Heart left ventricle (tissue), 16 donors: ENCODE measurements at regions not wholly inside any gene's neighbourhood (a gene's known extent, or its start where the extent isn't known, plus 50 kb on each side); places are given as distances from the start of the nearest gene placed in this dataset.

Source experiments
- ATAC-seq, 4 donors: fragments of 200-7000 bp; cut with Tn5 transposase; one replicate each; pipeline ENCODE4 v1.9.1; 2020 to 2022; ENCODE audit warnings: moderate library complexity in 4 of 4, mild to moderate bottlenecking in 3 of 4, moderate number of reproducible peaks in 1 of 4
- DNase-seq, 5 donors: peaks; one replicate each; pipeline ENCODE4 v3.0.0-alpha.2; 2020
- H3K27ac ChIP-seq, 12 donors: fragments of 200-600 bp; sonication (generic) in 4 of 12; one replicate each; pipeline versions ENCODE4 v1.5.0 to v1.8.0; 2016 to 2022; ENCODE audit warnings: mild to moderate bottlenecking in 2 of 12
- H3K27me3 ChIP-seq, 9 donors: fragments of 200-600 bp; sonication (generic) in 2 of 9; one replicate each; pipeline versions ENCODE4 v1.5.1 to v1.8.0; 2016 to 2022; ENCODE audit warnings: mild to moderate bottlenecking in 3 of 9
- H3K36me3 ChIP-seq, 9 donors: fragments of 200-600 bp; sonication (generic) in 2 of 9; one replicate each; pipeline versions ENCODE4 v1.5.0 to v1.8.0; 2018 to 2022; ENCODE audit warnings: mild to moderate bottlenecking in 2 of 9
- H3K4me1 ChIP-seq, 12 donors: fragments of 200-600 bp; sonication (generic) in 4 of 12; one replicate each; pipeline versions ENCODE4 v1.5.0 to v1.8.0; 2016 to 2022; ENCODE audit warnings: mild to moderate bottlenecking in 3 of 12
- H3K4me3 ChIP-seq, 12 donors: fragments of 200-600 bp; sonication (generic) in 4 of 12; one replicate each; pipeline versions ENCODE4 v1.5.0 to v1.8.0; 2017 to 2022; ENCODE audit warnings: mild to moderate bottlenecking in 9 of 12, moderate library complexity in 4 of 12
- H3K9me3 ChIP-seq, 12 donors: fragments of 200-600 bp; sonication (generic) in 4 of 12; one replicate each; pipeline versions ENCODE4 v1.5.0 to v1.8.0; 2016 to 2022; ENCODE audit warnings: mild to moderate bottlenecking in 1 of 12
- CTCF ChIP-seq, 12 donors: fragments of 200-600 bp; sonication (generic) in 4 of 12; IDR thresholded peaks; one replicate each; pipeline versions ENCODE4 v1.5.0 to v1.8.0; 2018 to 2022; ENCODE audit warnings: antibody characterized with exemption in 12 of 12, mild to moderate bottlenecking in 5 of 12
- POLR2A ChIP-seq, 2 donors: fragments of 450-650 bp; IDR thresholded peaks; one replicate each; pipeline ENCODE4 v1.6.1; 2017; ENCODE audit warnings: antibody characterized with exemption in 2 of 2, mild to moderate bottlenecking in 2 of 2, moderate library complexity in 2 of 2
- WGBS, 4 donors: extraction: QIAGEN DNeasy Blood & Tissue Kit in 2 of 4; methylation state at CpG; one replicate each; pipeline versions ENCODE4 v1.1.5 to v1.1.7; 2013 to 2018; 5-methylcytosine and 5-hydroxymethylcytosine counted together
- intact Hi-C, 10 donors: fragments of 100-400 bp; cut with DNase I; formaldehyde crosslinking; loops; one replicate each; pipeline versions ENCODE4 v1.11.1 to v1.14.2; 2022
- donor health status: ischemic (EF 13 %, LVEDD 7.1; RV severe dilation, severe dysfunction).
- donor health status: healthy with polysubstance abuse.
- donor health status: DM: no; HTN: yes; CAD: no.
- donor health status: DM: no; HTN: no; CAD: no.
- donor health status: ischemic (EF 25% LVEDD 6.9; RV normal size, moderate dysfunction).
- donor health status: ischemic (EF 25% LVEDD 5.7; RV mildly dilated, moderate dysfunction).
- donor health status: healthy.
- donor health status: DM: yes; HTN: yes; CAD: no.
- donor health status: ischemic (EF 35%, LVEDD 5.7; RV mildly dilated, moderate dysfunction).
- donor health status: nonischemic (EF 11% LVEDD 7.7; RV severe dilation, severe dysfunction).
- donor health status: DM: yes; HTN: yes; CAD: no.
- donor health status: PGD.
- donor health status: ischemic (EF 29% LVEDD 5.4; RV normal size, mild dysfunction).
- donor health status: nonischemic (EF 23%, LVEDD 6.1; RV moderate dilation, normal function).

- TF ChIP-seq CTCF (IDR thresholded peaks at IDR 0.05): no peak
- TF ChIP-seq POLR2A (IDR thresholded peaks at IDR 0.05): no peak
- DNase-seq (peak in 2 of 5 donors; percentile 13 to 39), ATAC-seq (no peak)
- H3K36me3 ChIP-seq: no peaks in the 10 kb centered on the region
- H3K27ac ChIP-seq: no peak overlapping the region
- intact Hi-C loops: no loop called here
- H3K4me1 ChIP-seq: peaks cover 0 to 25% (median 10%) of the 10 kb centered on the region in 12 donors
- H3K9me3 ChIP-seq: no peaks in the 10 kb centered on the region
- no peaks in the 10 kb centered on the region for H3K27me3 ChIP-seq
- H3K4me3 ChIP-seq: no peak overlapping the region
- 83 to 89% (median 87%) methylated on average over 11 of the region's 11 CpGs for WGBS, 4 donors
Observed at GRCh38 chr2:120830096-120830830, 94.6 kb downstream of the GLI2 start.

- no peaks in the 10 kb centered on the region for H3K36me3 ChIP-seq
- H3K4me1 ChIP-seq: peaks cover 0 to 17% (median 8%) of the 10 kb centered on the region in 12 donors
- DNase-seq (peak in 2 of 5 donors; percentile 11 to 20), ATAC-seq (peak in 2 of 4 donors; percentile 17 to 18)
- no peak overlapping the region for H3K4me3 ChIP-seq
- intact Hi-C loops: no loop called here
- no peak overlapping the region for H3K27ac ChIP-seq
- no peaks in the 10 kb centered on the region for H3K27me3 ChIP-seq
- 42 to 68% (median 47%) methylated on average over 2 of the region's 2 CpGs for WGBS, 4 donors
- H3K9me3 ChIP-seq: no peaks in the 10 kb centered on the region
- no peak for TF ChIP-seq POLR2A (IDR thresholded peaks at IDR 0.05)
- no peak for TF ChIP-seq CTCF (IDR thresholded peaks at IDR 0.05)
Observed at GRCh38 chr2:120831086-120831485, 95.4 kb downstream of the GLI2 start.

GRCh38 chr2:120831891-120832290 lies 96.2 kb downstream of the GLI2 start:
- DNase-seq: peak in 2 of 5 donors; percentile 1 to 35

More at GRCh38 chr2:120831891-120832290, 96.2 kb downstream of the GLI2 start:
- Histone ChIP-seq H3K4me1 (peaks cover 0 to 9% (median under 1%) of the 10 kb centered on the region in 12 donors), H3K27ac (no peak overlapping the region), H3K9me3 (no peaks in the 10 kb centered on the region), H3K4me3 (no peak overlapping the region), H3K27me3 (no peaks in the 10 kb centered on the region), H3K36me3 (no peaks in the 10 kb centered on the region)
- 92 to 96% (median 94%) methylated on average over 5 to 6 of the region's 6 CpGs for WGBS, 4 donors
- no peak for ATAC-seq
- intact Hi-C loops: no loop called here
- TF ChIP-seq POLR2A (IDR thresholded peaks at IDR 0.05) (no peak), CTCF (IDR thresholded peaks at IDR 0.05) (no peak)
